ENCODE measurements at regions not wholly inside any gene's neighbourhood (a gene's known extent, or its start where the extent isn't known, plus 50 kb on each side); places are given as distances from the start of the nearest gene placed in this dataset.

DNA sequence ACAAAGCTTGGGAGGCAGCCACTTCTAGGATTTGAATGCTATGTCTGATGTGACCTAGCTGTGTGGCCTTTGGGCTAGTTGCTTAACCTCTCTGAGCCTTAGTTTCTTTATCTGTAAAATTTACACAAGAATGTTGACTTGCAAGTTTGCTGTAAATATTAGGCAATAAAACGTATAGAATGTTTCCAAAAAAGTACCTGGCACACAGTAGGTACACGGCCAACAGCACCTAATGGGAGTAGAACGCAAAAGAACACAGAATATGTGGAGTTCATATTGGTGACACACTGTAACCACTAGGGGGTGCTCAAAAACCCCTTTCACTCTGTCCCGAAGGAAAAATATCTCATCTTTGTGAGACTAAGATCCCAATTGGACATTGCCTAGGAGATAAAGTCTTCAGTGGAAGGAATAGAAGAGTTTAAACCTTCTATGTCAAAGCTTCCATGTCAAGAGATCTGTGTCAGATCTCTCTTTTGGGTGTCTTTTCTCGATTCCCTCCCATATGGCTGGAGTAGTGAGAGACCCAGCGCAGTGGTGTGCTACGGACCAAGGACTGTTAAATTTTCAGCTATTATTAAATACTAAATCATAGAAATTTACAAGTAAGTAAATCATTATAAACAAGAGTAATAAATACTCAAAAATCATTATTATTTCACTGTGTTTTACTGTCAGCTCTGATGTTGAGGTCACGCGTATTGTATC, 145.4 kb upstream of the RAD23B start:
- Histone ChIP-seq H3K27ac (no peak overlapping the region), H3K27me3 (no peaks in the 10 kb centered on the region), H3K4me3 (no peak overlapping the region), H3K36me3 (no peaks in the 10 kb centered on the region), H3K4me1 (peaks cover 0 to 9% of the 10 kb centered on the region in 2 donors), H3K9me3 (no peaks in the 10 kb centered on the region)
- no peak for DNase-seq (ENCODE audit: low spot score)
- TF ChIP-seq, protein P1, sequence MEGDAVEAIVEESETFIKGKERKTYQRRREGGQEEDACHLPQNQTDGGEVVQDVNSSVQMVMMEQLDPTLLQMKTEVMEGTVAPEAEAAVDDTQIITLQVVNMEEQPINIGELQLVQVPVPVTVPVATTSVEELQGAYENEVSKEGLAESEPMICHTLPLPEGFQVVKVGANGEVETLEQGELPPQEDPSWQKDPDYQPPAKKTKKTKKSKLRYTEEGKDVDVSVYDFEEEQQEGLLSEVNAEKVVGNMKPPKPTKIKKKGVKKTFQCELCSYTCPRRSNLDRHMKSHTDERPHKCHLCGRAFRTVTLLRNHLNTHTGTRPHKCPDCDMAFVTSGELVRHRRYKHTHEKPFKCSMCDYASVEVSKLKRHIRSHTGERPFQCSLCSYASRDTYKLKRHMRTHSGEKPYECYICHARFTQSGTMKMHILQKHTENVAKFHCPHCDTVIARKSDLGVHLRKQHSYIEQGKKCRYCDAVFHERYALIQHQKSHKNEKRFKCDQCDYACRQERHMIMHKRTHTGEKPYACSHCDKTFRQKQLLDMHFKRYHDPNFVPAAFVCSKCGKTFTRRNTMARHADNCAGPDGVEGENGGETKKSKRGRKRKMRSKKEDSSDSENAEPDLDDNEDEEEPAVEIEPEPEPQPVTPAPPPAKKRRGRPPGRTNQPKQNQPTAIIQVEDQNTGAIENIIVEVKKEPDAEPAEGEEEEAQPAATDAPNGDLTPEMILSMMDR (IDR thresholded peaks at IDR 0.05): peak; percentile 47 to 69

DNA sequence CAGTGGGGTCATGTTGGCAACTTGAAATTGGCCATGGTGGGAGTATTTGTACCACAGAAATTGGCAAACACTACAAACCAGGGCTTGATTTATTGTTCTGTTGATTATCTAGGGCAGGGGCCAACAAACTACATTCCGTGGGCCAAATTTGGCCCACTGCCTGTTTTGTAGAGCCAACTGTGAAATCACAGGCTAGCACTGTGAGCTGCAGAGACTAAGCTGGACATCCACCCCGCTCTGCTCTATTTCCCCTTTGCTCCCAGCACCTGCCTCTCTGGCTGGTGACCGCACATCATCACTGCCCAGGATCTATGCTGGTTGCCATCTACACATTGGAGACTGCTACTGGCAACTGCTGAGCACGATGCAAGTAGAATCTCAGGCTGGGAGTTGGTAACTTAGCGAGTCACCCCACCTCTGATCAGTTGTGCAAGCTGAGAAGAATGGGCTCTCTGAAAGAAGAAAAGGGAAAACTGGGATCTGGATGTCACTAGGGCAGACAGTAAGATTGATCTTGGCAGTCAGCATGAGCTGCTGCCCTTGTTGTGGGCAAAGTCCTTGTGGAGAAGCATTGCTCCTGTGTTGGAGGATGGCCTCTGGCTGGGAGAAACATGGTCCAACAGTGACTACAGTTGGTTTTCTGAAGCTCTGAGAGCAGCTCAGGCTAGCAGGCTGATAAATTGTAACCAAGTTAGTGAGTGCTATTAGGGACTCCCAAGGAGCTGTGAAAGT, 144.7 kb upstream of the RAD23B start:
- Histone ChIP-seq H3K27me3 (no peaks in the 10 kb centered on the region), H3K36me3 (no peaks in the 10 kb centered on the region), H3K9me3 (no peaks in the 10 kb centered on the region), H3K4me1 (peaks cover 0 to 14% of the 10 kb centered on the region in 2 donors), H3K4me3 (no peak overlapping the region), H3K27ac (no peak overlapping the region)
- TF ChIP-seq, protein P1 (IDR thresholded peaks at IDR 0.05): no peak
- DNase-seq (ENCODE audit: low spot score): no peak

DNA sequence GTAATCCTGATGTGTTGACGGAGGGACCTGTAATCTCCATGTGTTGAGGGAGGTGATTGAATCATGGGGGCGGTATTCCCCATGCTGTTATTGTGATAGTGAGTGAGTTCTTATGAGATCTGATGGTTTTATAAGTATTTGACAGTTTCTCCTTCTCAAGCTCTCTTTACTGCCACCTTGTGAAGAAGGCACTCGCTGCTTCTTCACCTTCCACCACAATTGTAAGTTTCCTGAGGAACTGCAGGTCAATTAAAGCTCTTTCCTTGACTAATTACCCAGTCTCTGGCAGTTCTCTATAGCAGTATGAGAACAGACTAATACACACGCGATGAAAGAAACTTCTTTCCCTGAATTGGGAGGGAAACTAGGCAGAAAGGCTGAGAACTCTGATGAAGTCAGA, 141.1 kb upstream of the RAD23B start:
- H3K36me3 ChIP-seq: no peaks in the 10 kb centered on the region
- no peak overlapping the region for H3K4me3 ChIP-seq
- no peak overlapping the region for H3K27ac ChIP-seq
- no peaks in the 10 kb centered on the region for H3K27me3 ChIP-seq
- TF ChIP-seq, protein P1 (IDR thresholded peaks at IDR 0.05): no peak
- DNase-seq (ENCODE audit: low spot score): no peak
- peaks cover 0 to 14% of the 10 kb centered on the region in 2 donors for H3K4me1 ChIP-seq
- no peaks in the 10 kb centered on the region for H3K9me3 ChIP-seq

DNA sequence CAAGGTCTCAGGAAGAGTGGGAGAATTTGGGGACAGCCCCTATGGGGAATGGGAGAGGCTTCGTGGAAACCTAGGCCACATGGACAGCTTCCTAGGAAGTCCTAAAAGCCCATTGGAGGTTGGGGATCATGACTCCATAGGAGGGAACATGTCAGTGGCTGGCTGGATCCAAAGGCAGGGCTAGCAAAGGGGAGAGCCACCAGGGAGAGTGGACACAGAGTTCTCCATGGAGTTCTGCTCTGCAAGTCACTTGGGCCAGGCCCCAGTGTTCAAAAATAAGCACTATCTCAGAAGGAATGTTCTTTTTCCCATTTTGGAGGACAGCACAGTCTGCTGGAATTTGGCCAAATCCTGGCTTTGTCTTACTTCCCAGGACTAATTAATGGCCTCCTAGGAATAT, 140.6 kb upstream of the RAD23B start:
- Histone ChIP-seq H3K9me3 (no peaks in the 10 kb centered on the region), H3K27ac (no peak overlapping the region), H3K27me3 (no peaks in the 10 kb centered on the region), H3K4me1 (peaks cover 0 to 14% of the 10 kb centered on the region in 2 donors), H3K36me3 (no peaks in the 10 kb centered on the region), H3K4me3 (no peak overlapping the region)
- no peak for DNase-seq (ENCODE audit: low spot score)
- TF ChIP-seq, protein P1 (IDR thresholded peaks at IDR 0.05): no peak

DNA sequence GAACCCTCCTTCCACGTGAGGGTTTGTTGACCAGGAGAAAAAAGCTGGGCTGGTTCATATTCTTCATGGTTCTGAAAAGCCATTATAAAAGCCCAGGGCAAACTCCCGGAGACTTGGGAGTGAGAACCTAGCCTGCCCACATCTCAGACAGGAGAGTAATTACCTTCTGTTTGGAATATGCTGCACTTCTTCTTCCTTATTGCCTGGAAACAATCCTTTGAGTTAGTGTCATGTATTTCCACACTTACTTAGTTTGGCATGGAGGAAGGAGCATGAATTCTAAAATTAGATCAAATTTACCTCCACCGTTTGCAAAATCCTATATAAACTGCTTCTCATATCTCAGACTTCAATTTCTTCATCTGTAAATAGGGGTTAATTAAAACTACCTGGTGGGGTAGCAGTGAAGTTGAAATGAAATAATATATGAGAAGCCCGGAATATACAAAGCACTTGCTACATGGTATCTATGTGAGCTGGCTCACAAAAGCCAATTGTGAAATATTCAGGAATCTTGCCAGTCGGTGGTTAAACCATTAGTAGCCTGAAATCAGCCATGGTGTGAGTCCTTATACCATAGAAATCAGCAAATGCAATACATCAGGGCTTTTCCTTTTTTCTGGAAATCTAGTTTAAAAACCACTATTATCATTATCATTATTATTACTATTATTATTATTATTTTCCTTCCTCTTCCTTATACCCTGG, 140.0 kb upstream of the RAD23B start:
- TF ChIP-seq, protein P1 (IDR thresholded peaks at IDR 0.05): no peak
- H3K4me1 ChIP-seq: peaks cover 0 to 14% of the 10 kb centered on the region in 2 donors
- H3K9me3 ChIP-seq: no peaks in the 10 kb centered on the region
- DNase-seq (ENCODE audit: low spot score): no peak
- no peaks in the 10 kb centered on the region for H3K27me3 ChIP-seq
- H3K36me3 ChIP-seq: no peaks in the 10 kb centered on the region
- H3K4me3 ChIP-seq: no peak overlapping the region
- H3K27ac ChIP-seq: no peak overlapping the region

Measured in right atrium auricular region (tissue), 2 donors.